ENCODE measurements at regions not wholly inside any gene's neighbourhood (a gene's known extent, or its start where the extent isn't known, plus 50 kb on each side); places are given as distances from the start of the nearest gene placed in this dataset.
"Not testable (repeated sequence)": the region's sequence is repeated elsewhere in the genome, so short reads cannot be mapped to it uniquely, and the experiment has no call there.

GRCh38 chr5:111615054-111615453, 102.7 kb upstream of the STARD4 start:
- Histone ChIP-seq H3K4me2 (ENCODE audit: low read depth, low read length) (no peak overlapping the region), H3K79me2 (ENCODE audit: insufficient read depth, low read length) (no peaks in the 10 kb centered on the region), H3K36me3 (replicated peaks in 1 of 2; ENCODE audit: control insufficient read depth in 1 of 2, insufficient read depth in 2 of 2, low read length in 2 of 2) (no peaks in the 10 kb centered on the region), H2AFZ (ENCODE audit: low read length) (no peak overlapping the region), H3K9ac (ENCODE audit: insufficient read depth, low read depth, low read length) (no peak overlapping the region), H3K27me3 (ENCODE audit: control insufficient read depth in 1 of 2, insufficient read depth in 2 of 2, low read length in 2 of 2) (no peaks in the 10 kb centered on the region), H3K4me3 (replicated peaks in 1 of 3; ENCODE audit: insufficient read depth in 1 of 3, low read depth in 2 of 3, low read length in 3 of 3) (no peak overlapping the region), H3K27ac (ENCODE audit: extremely low read length, insufficient read depth, low read length) (no peak overlapping the region), H3K9me3 (ENCODE audit: low read length) (no peaks in the 10 kb centered on the region), H4K20me1 (ENCODE audit: insufficient read depth, low read length) (no peaks in the 10 kb centered on the region), H3K4me1 (ENCODE audit: insufficient read depth, low read length) (peaks cover 25% of the 10 kb centered on the region)
- POLR2A ChIA-PET: no interaction called here
- 0% methylated on average over 1 of the region's 1 CpG for WGBS (ENCODE audit: low lambda C conversion rate)
- CTCF ChIA-PET (ENCODE audit: low intra/inter-chr PET ratio, low total read pairs): no interaction called here
- no TSS peak for BruUV-seq (replicated peaks)
- FAIRE-seq: no peak
- peak; percentile 44; the same call in 2 of the 3 replicates for ATAC-seq
- no peak for TF ChIP-seq SRSF1 (optimal IDR thresholded peaks at IDR 0.05; ENCODE audit: low read depth, low read length)
- TF ChIP-seq CTCF (CRISPR knock-in tag; IDR thresholded peaks at IDR 0.05): 0 out of 2 replicates have a peak, but pooled peaks have one; percentile 8
- peak; percentile 21; the same call in 1 of the 2 replicates for TF ChIP-seq STAG1 (CRISPR knock-in tag; IDR thresholded peaks at IDR 0.05)
- no peak for TF ChIP-seq ZNF296 (CRISPR knock-in tag; conservative IDR thresholded peaks at IDR 0.05)
- TF ChIP-seq PHF8 (CRISPR knock-in tag; IDR thresholded peaks at IDR 0.05): no peak
- TF ChIP-seq CEBPG (CRISPR knock-in tag; IDR thresholded peaks at IDR 0.05): no peak
- no peak for TF ChIP-seq DPF2 (CRISPR knock-in tag; IDR thresholded peaks at IDR 0.05; ENCODE audit: borderline replicate concordance, low read depth)
- no peak for TF ChIP-seq RARA (CRISPR knock-in tag; IDR thresholded peaks at IDR 0.05)
- no peak for DNase-seq (ENCODE audit: low spot score)
- intact Hi-C loops (cut with micrococcal nuclease; ENCODE audit: unreplicated experiment): no loop called here
- in situ Hi-C loops (cut with HindIII; ENCODE audit: extremely low pct_ligation_motif_present, low pct_unique_long_range_greater_than_20kb): no loop called here

- H2AFZ ChIP-seq (ENCODE audit: low read length); H3K36me3 ChIP-seq (replicated peaks in 1 of 2; ENCODE audit: control insufficient read depth in 1 of 2, insufficient read depth in 2 of 2, low read length in 2 of 2); H3K79me2 ChIP-seq (ENCODE audit: insufficient read depth, low read length); POLR2A ChIA-PET; DNase-seq (ENCODE audit: low spot score); intact Hi-C loops (cut with micrococcal nuclease; ENCODE audit: unreplicated experiment); ATAC-seq; H3K4me2 ChIP-seq (ENCODE audit: low read depth, low read length); H3K9me3 ChIP-seq (ENCODE audit: low read length); in situ Hi-C loops (cut with HindIII; ENCODE audit: extremely low pct_ligation_motif_present, low pct_unique_long_range_greater_than_20kb); H3K4me3 ChIP-seq (replicated peaks in 1 of 3; ENCODE audit: insufficient read depth in 1 of 3, low read depth in 2 of 3, low read length in 3 of 3); H3K27me3 ChIP-seq (ENCODE audit: control insufficient read depth in 1 of 2, insufficient read depth in 2 of 2, low read length in 2 of 2); H3K27ac ChIP-seq (ENCODE audit: extremely low read length, insufficient read depth, low read length); FAIRE-seq; CTCF ChIA-PET (ENCODE audit: low intra/inter-chr PET ratio, low total read pairs); H3K9ac ChIP-seq (ENCODE audit: insufficient read depth, low read depth, low read length); BruUV-seq (replicated peaks); H4K20me1 ChIP-seq (ENCODE audit: insufficient read depth, low read length); H3K4me1 ChIP-seq (ENCODE audit: insufficient read depth, low read length): not testable (repeated sequence)
- no CpG with 5 or more reads among the region's 32 CpGs for WGBS (ENCODE audit: low lambda C conversion rate)
Measured at GRCh38 chr5:111612013-111612630, 99.8 kb upstream of the STARD4 start.
